Pulmonary artery endothelial cell (primary cell): ENCODE measurements at regions not wholly inside any gene's neighbourhood (a gene's known extent, or its start where the extent isn't known, plus 50 kb on each side); places are given as distances from the start of the nearest gene placed in this dataset.
"Not testable (repeated sequence)": the region's sequence is repeated elsewhere in the genome, so short reads cannot be mapped to it uniquely, and the experiment has no call there.

Experiments
- DNase-seq: peaks from one replicate; pipeline ENCODE4 v3.0.0-alpha.2; 2011; ENCODE audit warnings: low read depth, low spot score

- DNase-seq = not testable (repeated sequence)
These were observed 310.1 kb downstream of the SH3GL2 start for GRCh38 chr9:17888964-17889363.

- DNase-seq = no peak
These were observed 315.8 kb downstream of the SH3GL2 start for GRCh38 chr9:17894501-17895160.

DNA sequence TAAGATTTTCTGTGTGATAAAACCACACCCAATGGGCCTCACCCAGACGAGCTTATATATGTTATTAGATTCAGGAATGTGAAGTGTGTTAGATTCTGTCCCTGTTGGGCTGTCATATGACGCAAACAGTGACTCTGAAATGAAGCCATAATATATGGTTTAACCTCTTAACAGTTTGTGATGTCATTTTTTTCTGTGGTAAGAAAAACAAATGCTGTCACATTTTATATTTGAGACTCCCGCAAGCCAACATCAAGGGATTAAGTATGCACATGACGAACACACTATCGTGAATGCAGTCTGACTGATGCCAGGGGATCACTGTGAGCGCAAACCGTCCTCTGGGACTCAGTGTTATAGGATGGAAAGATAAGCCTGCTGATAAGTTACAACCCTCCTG is 321.7 kb downstream of the SH3GL2 start:
- DNase-seq = no peak

DNA sequence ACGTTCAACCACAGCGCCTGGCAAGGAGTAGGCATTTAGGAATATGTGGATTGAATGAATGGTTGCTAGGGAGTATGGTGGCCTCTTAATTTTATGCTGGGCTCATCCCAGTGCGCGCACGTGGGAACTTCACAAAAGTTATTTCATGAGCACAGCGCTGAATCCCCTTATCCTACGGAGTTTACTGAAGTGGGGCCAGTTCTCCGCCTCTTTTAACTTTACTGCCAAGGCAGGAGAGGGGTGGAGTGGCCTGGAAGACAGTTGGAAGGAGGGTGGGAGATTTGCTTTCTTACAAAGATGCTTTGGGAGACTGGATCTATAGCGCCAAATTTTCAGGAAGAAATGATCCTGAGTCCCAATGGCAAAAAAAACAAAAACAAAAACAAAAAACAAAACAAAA is 326.5 kb downstream of the SH3GL2 start:
- DNase-seq = no peak

- DNase-seq = no peak
These were observed 326.9 kb downstream of the SH3GL2 start for GRCh38 chr9:17905781-17906175.

DNA sequence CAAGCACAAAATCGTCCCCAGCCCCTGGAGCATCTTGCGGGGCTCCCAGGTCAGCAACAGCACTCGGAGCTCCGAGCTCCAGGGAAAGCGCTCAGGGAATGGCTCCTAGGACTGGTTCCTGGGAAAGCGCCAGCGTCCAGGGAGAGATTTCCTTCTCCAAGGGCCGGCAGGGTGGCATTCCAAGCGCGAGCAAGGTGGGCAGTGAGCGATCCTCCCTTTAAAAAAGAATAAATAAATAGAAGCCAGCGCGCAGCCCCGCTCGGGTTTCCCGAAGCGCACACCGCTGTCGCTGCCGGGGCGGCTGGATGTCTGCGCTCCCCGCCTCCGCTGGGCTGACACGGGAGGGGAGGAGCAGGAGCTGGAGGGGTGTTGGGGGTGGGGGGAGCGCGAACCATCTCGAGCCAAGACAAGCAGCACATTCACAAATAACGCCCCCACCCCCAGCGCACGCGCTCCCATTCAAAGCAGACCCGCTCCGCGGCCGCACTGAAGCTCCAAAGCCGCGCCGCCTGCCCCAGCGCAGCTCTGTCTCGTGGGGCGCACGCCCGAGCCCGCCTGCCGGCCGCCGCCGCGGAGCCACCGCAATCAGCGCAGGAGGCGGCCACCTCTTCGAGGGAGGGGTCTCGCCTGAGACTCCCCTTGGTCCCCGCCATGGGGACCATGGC is 327.4 kb downstream of the SH3GL2 start:
- no peak for DNase-seq

- DNase-seq = no peak
These were observed 328.2 kb downstream of the SH3GL2 start for GRCh38 chr9:17906841-17907778.

DNA sequence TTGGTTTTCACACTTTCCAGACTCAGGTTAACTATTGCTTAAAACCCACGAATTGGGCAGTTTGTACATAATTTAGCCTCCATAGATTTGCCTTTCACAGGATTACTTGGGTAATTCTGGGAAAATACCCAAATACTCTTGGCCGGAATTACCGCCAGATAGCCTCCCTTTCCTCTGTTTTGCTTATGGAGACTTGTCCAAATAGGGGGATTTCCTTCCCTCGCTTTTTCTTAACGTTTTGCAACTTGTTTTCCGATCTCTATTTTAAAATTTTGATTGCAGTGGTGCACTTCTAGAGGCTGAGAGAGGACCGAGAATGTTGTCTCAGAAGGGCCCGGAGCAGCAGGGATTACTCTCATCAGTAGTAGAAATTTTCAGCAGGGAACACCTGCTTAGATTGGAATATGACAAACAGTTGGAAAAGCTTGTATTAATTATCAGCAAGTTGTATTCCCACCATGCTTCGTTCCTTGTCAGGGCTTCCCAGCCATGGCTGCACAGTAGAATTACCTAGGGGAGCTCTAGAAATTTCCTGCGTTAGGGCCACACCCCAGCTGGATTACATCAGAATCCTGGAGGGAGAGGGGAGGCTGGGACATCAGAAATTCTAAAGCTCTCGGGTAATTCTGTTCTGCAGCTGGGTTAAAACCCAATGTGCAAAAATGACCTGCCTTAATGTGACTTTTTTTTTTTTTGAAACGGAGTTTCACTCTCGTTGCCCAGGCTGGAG is 329.1 kb downstream of the SH3GL2 start:
- DNase-seq = no peak

DNA sequence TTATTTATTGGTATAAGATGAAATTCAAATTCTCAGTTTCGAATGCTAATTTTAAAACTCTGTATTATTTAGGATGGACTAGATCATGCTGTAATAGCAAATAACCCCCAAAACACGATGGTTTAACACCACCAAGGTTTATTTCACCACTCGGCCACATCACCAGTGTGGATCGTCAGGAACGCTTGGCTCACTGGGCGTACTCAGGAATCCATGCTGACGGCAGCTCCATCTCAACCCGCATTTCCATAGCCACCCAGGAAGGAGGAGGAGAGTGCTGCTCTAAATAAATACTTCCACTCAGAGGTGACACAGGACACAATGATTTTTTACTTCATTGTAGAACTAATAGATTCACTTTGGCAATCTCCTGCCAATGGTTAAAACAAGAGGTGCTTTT is 347.4 kb downstream of the SH3GL2 start:
- DNase-seq = no peak

GRCh38 chr9:17927616-17928015 is 348.8 kb downstream of the SH3GL2 start:
- DNase-seq = no peak

GRCh38 chr9:17928228-17928627 is 349.4 kb downstream of the SH3GL2 start:
- DNase-seq = no peak

DNA sequence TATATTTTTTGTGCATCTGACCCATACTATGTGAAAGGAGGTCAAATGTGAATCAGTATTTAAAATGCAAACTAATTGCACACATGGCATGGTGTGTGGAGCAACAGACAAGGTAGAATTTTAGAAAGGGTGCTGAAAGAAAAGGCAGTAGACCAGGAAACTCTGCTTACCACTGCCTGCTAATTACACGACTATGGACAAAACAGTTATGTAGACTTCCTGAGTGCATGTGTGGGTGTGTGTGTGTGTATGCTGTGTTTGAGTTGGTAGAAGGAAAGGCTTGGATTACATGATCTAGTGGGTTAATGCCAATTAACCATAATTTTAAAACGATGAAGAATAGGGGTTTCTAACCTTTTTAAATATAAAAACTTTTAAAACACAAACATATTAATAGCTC is 349.9 kb downstream of the SH3GL2 start:
- no peak for DNase-seq

DNA sequence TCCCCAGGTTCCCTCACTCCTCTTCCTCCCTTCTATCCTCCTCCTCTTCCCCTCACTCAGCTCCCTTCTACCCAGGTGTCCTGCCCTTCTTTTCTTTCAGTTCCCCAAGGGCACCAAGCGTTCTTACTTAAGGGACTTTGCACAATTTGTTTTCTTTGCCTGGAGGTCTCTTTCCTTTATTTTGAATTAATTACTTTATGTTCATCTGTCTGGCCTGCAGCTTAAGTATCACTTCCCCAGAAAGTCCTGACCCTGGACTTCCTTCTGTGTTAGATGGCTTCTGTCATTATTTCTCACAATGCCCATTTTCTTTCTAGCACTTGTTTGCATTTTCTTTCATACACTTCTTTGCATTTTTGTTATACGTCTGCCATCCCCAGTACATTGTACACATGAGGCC is 350.6 kb downstream of the SH3GL2 start:
- no peak for DNase-seq

- DNase-seq = no peak
These were observed 351.2 kb downstream of the SH3GL2 start for GRCh38 chr9:17930071-17930470.

DNA sequence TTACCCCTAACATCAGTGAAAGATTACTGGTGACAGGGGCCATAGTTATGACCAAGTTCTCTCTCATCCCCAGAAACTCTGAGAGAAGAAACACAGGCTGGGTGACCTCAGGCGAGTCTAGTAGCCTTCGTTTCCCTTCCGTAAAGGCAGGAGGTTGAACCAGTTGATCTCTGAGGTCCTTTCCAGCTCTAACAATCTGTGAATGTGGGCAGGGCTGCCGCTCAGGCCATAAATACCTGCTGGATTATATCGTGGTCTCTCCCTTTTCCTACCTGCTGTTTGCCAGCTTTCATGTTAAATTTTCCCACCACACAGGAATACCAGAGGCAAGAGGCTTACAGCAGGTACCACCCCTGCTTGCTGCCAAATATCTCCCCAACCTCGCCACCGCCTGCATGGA is 357.5 kb downstream of the SH3GL2 start:
- no peak for DNase-seq

DNA sequence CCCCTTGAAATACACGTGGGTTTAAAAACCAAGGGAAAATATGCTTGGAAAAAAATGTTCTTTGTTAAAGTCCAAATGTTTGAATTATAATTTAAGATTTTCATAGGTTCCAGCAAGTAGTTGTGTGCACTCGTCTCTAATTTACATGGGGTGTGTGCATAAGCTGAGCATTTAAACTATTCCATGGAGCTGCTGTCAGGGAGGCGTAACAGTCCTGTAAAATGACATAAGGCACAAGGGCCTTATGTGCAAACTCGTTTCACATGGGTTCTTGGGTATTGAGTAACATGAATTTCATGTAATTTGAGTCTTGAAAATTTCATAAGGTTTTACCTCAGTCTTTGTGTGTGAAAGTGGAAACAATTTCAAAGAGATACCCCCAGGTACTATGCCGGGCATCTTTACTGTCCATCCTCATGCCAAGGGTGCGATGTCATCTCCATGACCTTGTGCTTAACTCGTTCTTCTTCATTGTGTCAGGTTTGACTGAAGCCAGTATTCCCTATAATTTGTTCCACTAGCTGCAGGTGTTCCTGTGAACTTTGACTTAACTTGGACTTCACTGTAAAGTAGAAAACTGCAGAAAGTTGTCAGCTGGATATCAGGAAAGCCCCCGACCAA is 359.3 kb downstream of the SH3GL2 start:
- DNase-seq = no peak

- DNase-seq = no peak
These were observed 363.6 kb downstream of the SH3GL2 start for GRCh38 chr9:17942498-17942897.

DNA sequence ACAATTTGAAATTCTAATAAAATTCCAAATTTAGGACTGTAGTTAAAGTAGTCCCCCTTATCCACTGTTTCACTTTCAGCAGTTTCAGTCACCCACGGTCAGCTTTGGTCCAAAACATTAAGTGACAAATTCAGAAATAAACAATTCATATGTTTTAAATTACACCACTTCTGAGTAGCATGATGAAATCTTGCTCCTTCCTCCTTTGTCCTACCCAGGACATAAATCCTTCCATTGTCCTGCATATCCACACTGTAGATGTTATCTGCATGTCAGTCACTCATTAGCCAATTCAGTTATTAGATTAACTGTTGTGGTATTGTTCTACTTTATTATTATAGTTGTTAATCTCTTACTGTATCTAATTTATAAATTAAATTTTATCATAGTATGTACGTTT is 376.5 kb downstream of the SH3GL2 start:
- no peak for DNase-seq

DNA sequence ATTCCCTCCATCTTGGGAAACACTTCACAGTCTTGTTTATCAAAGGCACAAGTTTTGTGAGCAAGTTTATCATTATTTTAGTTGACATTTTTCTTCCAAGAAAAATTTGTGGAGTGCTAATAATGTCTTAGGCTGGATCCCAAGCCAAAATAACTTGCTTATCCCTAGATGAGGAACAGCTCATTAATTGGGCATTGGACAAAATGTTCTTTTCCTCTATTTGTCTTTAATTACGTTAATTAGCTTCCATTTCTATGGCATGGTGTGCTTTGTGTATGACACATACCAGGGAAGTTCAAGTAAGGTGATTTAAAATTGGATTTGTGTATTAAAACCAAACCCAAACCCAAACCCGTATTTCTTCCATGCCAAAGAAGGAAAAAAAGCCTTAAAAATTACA is 379.5 kb downstream of the SH3GL2 start:
- DNase-seq = no peak

- no peak for DNase-seq
These were observed 383.9 kb downstream of the SH3GL2 start for GRCh38 chr9:17962747-17963146.

- no peak for DNase-seq
These were observed 384.6 kb downstream of the SH3GL2 start for GRCh38 chr9:17963498-17963897.
